ENCODE measurements at regions not wholly inside any gene's neighbourhood (a gene's known extent, or its start where the extent isn't known, plus 50 kb on each side); places are given as distances from the start of the nearest gene placed in this dataset.

- no peak for DNase-seq (ENCODE audit: low read depth)
Observed at GRCh38 chr4:4772534-4772933, 86.9 kb upstream of the MSX1 start.

GRCh38 chr4:4771160-4771559, 88.3 kb upstream of the MSX1 start:
- DNase-seq (ENCODE audit: low read depth): no peak

GRCh38 chr4:4770610-4771009, 88.9 kb upstream of the MSX1 start:
- DNase-seq (ENCODE audit: low read depth): no peak

GRCh38 chr4:4766564-4766963, 92.9 kb upstream of the MSX1 start:
- no peak for DNase-seq (ENCODE audit: low read depth)

- no peak for DNase-seq (ENCODE audit: low read depth)
Observed at GRCh38 chr4:4765811-4766210, 93.7 kb upstream of the MSX1 start.

GRCh38 chr4:4764558-4764905, 94.9 kb upstream of the MSX1 start:
- no peak for DNase-seq (ENCODE audit: low read depth)

- no peak for DNase-seq (ENCODE audit: low read depth)
Observed at GRCh38 chr4:4763822-4764557, 95.5 kb upstream of the MSX1 start.

- DNase-seq (ENCODE audit: low read depth): no peak
Observed at GRCh38 chr4:4762909-4763821, 96.3 kb upstream of the MSX1 start.

GRCh38 chr4:4762300-4762699, 97.2 kb upstream of the MSX1 start:
- DNase-seq (ENCODE audit: low read depth): no peak

- DNase-seq (ENCODE audit: low read depth): no peak
Observed at GRCh38 chr4:4761128-4761982, 98.1 kb upstream of the MSX1 start.

- DNase-seq (ENCODE audit: low read depth): no peak
Observed at GRCh38 chr4:4759883-4760282, 99.6 kb upstream of the MSX1 start.

GRCh38 chr4:4759232-4759631, 100.2 kb upstream of the MSX1 start:
- DNase-seq (ENCODE audit: low read depth): no peak

- no peak for DNase-seq (ENCODE audit: low read depth)
Observed at GRCh38 chr4:4758681-4759080, 100.8 kb upstream of the MSX1 start.

- DNase-seq (ENCODE audit: low read depth): no peak
Observed at GRCh38 chr4:4755306-4755705, 104.2 kb upstream of the MSX1 start.

GRCh38 chr4:4754641-4755040, 104.8 kb upstream of the MSX1 start:
- no peak for DNase-seq (ENCODE audit: low read depth)

GRCh38 chr4:4753643-4754042, 105.8 kb upstream of the MSX1 start:
- no peak for DNase-seq (ENCODE audit: low read depth)

- DNase-seq (ENCODE audit: low read depth): no peak
Observed at GRCh38 chr4:4752576-4753401, 106.7 kb upstream of the MSX1 start.

GRCh38 chr4:4752025-4752424, 107.4 kb upstream of the MSX1 start:
- DNase-seq (ENCODE audit: low read depth): no peak

- DNase-seq (ENCODE audit: low read depth): no peak
Observed at GRCh38 chr4:4750187-4750586, 109.3 kb upstream of the MSX1 start.

GRCh38 chr4:4749137-4749536, 110.3 kb upstream of the MSX1 start:
- no peak for DNase-seq (ENCODE audit: low read depth)

GRCh38 chr4:4746444-4746843, 113.0 kb upstream of the MSX1 start:
- DNase-seq (ENCODE audit: low read depth): no peak

- DNase-seq (ENCODE audit: low read depth): no peak
Observed at GRCh38 chr4:4740071-4740470, 119.4 kb upstream of the MSX1 start.

Data from stromal cell of bone marrow (primary cell).